Astrocyte of the cerebellum (primary cell): ENCODE measurements at regions not wholly inside any gene's neighbourhood (a gene's known extent, or its start where the extent isn't known, plus 50 kb on each side); places are given as distances from the start of the nearest gene placed in this dataset.

Source experiments
- DNase-seq: peaks from one replicate; pipeline ENCODE4 v3.0.0-alpha.2; 2011; ENCODE audit warnings: low read depth
- H3K4me3 ChIP-seq: 2 replicates; pipeline ENCODE4 v1.5.1; 2011; ENCODE audit warnings: mild to moderate bottlenecking, low read depth, low read length, moderate library complexity
- in situ Hi-C: cut with HindIII; loops from 2 replicates; pipeline ENCODE4 v1.10.0; 2017; ENCODE audit warnings: low sequenced_read_pairs
- TF ChIP-seq, protein P1 (sequence below): IDR thresholded peaks from 2 replicates; pipeline ENCODE4 v1.5.1; 2012; ENCODE audit warnings: low read length, low read depth, moderate library complexity, mild to moderate bottlenecking; ENCODE audit errors: missing control alignments

DNA sequence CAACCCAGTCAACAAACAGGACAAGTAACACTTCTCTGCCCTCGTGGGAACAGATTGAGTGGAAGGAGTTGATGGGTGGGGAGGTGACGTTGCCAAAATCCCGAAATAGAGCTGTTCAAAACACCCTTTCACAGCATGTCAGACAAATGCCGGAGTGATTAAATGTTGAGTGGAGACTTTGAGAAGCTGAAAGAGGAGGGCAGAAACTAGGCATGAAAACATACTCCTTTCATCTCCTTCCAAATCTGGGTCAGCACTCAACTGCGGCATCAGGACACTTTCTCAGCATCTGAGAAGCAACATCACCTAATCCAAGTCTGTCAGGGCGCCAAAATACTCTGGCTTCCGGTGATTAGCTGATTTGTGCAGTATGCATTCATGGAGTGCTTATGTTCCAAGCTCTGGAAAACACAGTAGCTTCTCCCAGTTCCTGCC, 51.5 kb upstream of the MRI1 start:
- DNase-seq = peak; percentile 18
- TF ChIP-seq, protein P1, sequence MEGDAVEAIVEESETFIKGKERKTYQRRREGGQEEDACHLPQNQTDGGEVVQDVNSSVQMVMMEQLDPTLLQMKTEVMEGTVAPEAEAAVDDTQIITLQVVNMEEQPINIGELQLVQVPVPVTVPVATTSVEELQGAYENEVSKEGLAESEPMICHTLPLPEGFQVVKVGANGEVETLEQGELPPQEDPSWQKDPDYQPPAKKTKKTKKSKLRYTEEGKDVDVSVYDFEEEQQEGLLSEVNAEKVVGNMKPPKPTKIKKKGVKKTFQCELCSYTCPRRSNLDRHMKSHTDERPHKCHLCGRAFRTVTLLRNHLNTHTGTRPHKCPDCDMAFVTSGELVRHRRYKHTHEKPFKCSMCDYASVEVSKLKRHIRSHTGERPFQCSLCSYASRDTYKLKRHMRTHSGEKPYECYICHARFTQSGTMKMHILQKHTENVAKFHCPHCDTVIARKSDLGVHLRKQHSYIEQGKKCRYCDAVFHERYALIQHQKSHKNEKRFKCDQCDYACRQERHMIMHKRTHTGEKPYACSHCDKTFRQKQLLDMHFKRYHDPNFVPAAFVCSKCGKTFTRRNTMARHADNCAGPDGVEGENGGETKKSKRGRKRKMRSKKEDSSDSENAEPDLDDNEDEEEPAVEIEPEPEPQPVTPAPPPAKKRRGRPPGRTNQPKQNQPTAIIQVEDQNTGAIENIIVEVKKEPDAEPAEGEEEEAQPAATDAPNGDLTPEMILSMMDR = no peak
- in situ Hi-C loops = no loop called here
- H3K4me3 ChIP-seq = no peak overlapping the region

DNA sequence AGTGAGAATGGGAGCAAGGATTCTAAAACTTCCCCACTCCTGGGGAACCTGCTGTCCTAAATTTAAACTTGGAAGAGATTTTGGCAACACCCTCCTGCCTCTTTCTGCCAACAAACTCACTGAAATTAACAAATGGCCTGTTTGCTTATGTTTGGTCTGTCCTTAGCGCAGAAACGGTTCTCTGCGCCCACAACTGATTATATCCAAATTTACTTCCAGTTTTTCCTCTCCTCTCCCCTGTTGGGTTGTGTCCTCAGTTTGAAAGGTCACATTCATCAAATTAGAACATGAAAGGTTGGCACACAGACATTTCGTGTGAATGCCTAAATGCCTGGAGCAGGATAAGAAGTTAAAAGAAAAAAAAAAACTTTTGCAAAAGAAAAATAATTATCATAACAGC, 56.4 kb upstream of the MRI1 start:
- DNase-seq = peak; percentile 52
- H3K4me3 ChIP-seq = no peak overlapping the region
- TF ChIP-seq, protein P1 = no peak
- in situ Hi-C loops = no loop called here

DNA sequence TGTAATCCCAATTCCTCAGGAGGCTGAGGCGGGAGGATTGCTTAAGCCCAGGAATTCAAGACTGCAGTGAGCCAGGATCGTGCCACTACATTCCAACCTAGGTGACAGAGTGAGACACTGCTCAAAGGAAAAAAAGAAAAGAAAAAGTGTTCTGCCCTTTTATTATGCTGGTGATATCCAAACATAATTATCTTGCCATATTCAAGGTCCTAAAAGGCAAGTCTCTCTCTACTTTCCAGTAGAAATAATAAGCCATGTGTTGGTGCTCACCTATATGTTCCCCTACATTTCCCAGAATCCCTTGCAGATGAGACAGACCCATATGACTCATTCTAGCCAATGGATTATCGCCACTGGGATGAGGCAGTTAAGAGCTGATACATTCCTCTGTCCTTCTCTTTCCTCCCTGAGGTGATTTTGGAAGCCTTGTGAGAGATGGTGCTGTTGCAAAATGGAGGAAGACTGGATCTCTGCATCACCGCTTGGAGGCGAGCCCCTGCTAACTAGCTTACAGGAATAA, 58.3 kb upstream of the MRI1 start:
- H3K4me3 ChIP-seq = no peak overlapping the region
- in situ Hi-C loops = no loop called here
- TF ChIP-seq, protein P1 = no peak
- DNase-seq = no peak

DNA sequence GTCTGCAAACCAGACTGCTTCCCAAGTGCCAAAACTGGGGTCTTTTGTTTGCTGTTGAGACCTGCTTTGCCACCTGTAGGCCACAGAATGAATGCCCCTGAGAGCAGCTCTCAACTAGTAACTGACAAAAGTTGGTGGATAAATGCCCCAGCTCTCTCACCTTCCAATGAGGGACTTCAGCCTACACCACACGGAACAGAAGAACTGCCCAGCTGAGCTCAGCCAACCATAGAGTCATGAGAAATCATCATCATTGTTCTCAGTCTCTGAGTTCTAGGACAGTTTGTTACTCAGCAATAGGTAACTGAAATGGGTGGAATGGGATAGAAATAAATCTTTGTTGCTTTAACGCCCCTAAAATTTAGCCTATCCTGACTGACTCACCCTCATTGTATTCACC, 59.1 kb upstream of the MRI1 start:
- no peak for DNase-seq
- H3K4me3 ChIP-seq = no peak overlapping the region
- in situ Hi-C loops = no loop called here
- TF ChIP-seq, protein P1 = no peak

DNA sequence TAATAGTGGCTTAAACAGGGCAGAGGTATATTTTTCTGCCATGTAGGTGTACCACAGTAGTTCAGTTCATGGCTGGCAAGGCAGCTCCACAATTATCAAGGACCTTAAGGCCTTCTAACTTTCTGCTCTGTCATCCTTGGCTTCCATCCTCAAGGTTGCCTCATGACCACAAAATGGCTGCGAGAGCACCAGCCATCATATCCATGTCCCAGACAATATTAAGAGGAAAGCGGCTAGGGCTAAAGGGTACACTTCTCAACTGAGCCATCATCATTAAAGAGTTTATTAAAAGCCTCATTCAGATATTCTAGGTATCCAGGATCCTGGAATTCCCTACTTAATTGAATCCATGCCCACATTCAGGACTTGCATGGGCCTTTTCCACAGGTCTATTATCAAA, 62.7 kb upstream of the MRI1 start:
- in situ Hi-C loops = no loop called here
- H3K4me3 ChIP-seq = no peak overlapping the region
- TF ChIP-seq, protein P1 = no peak

DNA sequence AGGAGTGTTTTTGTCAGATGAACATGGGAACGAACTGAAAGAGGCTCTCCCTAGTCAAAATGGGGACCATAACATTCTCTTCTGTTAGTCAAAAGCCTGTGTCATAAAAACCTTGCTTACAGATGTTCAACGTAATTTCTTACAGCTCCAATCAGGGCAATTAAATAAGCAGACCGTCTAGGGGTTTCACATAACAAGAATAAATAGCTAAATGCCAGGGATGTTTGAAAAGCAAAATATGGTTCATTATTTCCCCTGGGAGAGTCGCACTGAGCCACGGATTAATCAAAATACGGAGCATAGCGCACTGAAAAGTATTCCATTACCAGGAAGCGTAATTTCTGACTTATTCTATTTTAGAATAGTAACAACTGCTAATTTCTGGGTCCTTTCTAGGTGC, 63.7 kb upstream of the MRI1 start:
- TF ChIP-seq, protein P1 = no peak
- H3K4me3 ChIP-seq = no peak overlapping the region
- DNase-seq = no peak
- in situ Hi-C loops = no loop called here

More for the DNA sequence above, 62.7 kb upstream of the MRI1 start:
- no peak for DNase-seq
